ENCODE measurements at regions not wholly inside any gene's neighbourhood (a gene's known extent, or its start where the extent isn't known, plus 50 kb on each side); places are given as distances from the start of the nearest gene placed in this dataset.

GRCh38 chr5:167122267-167122666, 1169.2 kb upstream of the WWC1 start:
- no peaks in the 10 kb centered on the region for H3K9me2 ChIP-seq (ENCODE audit: insufficient read depth, low read length)
- no peaks in the 10 kb centered on the region for H3K4me1 ChIP-seq (ENCODE audit: insufficient read depth, low read length, poor library complexity, severe bottlenecking)
- no TSS peak for BruUV-seq (replicated peaks)
- intact Hi-C loops (cut with micrococcal nuclease; ENCODE audit: unreplicated experiment): no loop called here
- no peaks in the 10 kb centered on the region for H3K9me3 ChIP-seq (ENCODE audit: low read length)
- no peaks in the 10 kb centered on the region for H3K36me3 ChIP-seq (ENCODE audit: insufficient read depth, low read length)
- H3K79me2 ChIP-seq (ENCODE audit: insufficient read depth, low read depth, low read length): no peaks in the 10 kb centered on the region
- no peak for TF ChIP-seq CTCF (conservative IDR thresholded peaks at IDR 0.05; ENCODE audit: low read length)
- POLR2A ChIA-PET: interaction anchor here (0.6 kb wide), 1 partner anchor 37 kb away, joined by 3 read pairs; no protein-coding TSS in a partner anchor
- no peak overlapping the region for H3K4me2 ChIP-seq (ENCODE audit: low read length)
- H4K20me1 ChIP-seq (ENCODE audit: insufficient read depth, low read length): no peaks in the 10 kb centered on the region
- no peak for DNase-seq (ENCODE audit: low spot score)
- H2AFZ ChIP-seq (ENCODE audit: low read length): no peak overlapping the region
- CTCF ChIA-PET (ENCODE audit: unreplicated experiment): no interaction called here
- H3K27ac ChIP-seq (ENCODE audit: low read depth, low read length, poor library complexity, severe bottlenecking): no peak overlapping the region
- H3K4me3 ChIP-seq (ENCODE audit: low read depth, low read length, poor library complexity, severe bottlenecking): no peak overlapping the region

GRCh38 chr5:167123126-167123525, 1168.3 kb upstream of the WWC1 start:
- H3K4me2 ChIP-seq (ENCODE audit: low read length): no peak overlapping the region
- no peaks in the 10 kb centered on the region for H3K79me2 ChIP-seq (ENCODE audit: insufficient read depth, low read depth, low read length)
- TF ChIP-seq CTCF (conservative IDR thresholded peaks at IDR 0.05; ENCODE audit: low read length) (no peak), EZH2phosphoT487 (IDR thresholded peaks at IDR 0.05; ENCODE audit: borderline replicate concordance, low read depth, low read length) (no peak)
- CTCF ChIA-PET (ENCODE audit: unreplicated experiment): no interaction called here
- H3K4me1 ChIP-seq (ENCODE audit: insufficient read depth, low read length, poor library complexity, severe bottlenecking): no peaks in the 10 kb centered on the region
- H3K27ac ChIP-seq (ENCODE audit: low read depth, low read length, poor library complexity, severe bottlenecking): no peak overlapping the region
- intact Hi-C loops (cut with micrococcal nuclease; ENCODE audit: unreplicated experiment): no loop called here
- no peaks in the 10 kb centered on the region for H3K9me3 ChIP-seq (ENCODE audit: low read length)
- H3K4me3 ChIP-seq (ENCODE audit: low read depth, low read length, poor library complexity, severe bottlenecking): no peak overlapping the region
- BruUV-seq (replicated peaks): no TSS peak
- no peak for DNase-seq (ENCODE audit: low spot score)
- H2AFZ ChIP-seq (ENCODE audit: low read length): no peak overlapping the region
- no peaks in the 10 kb centered on the region for H3K36me3 ChIP-seq (ENCODE audit: insufficient read depth, low read length)
- H4K20me1 ChIP-seq (ENCODE audit: insufficient read depth, low read length): no peaks in the 10 kb centered on the region
- no peaks in the 10 kb centered on the region for H3K9me2 ChIP-seq (ENCODE audit: insufficient read depth, low read length)
- POLR2A ChIA-PET: no interaction called here

- Histone ChIP-seq H3K9me2 (ENCODE audit: insufficient read depth, low read length) (no peaks in the 10 kb centered on the region), H3K27ac (ENCODE audit: low read depth, low read length, poor library complexity, severe bottlenecking) (no peak overlapping the region), H3K79me2 (ENCODE audit: insufficient read depth, low read depth, low read length) (no peaks in the 10 kb centered on the region), H4K20me1 (ENCODE audit: insufficient read depth, low read length) (no peaks in the 10 kb centered on the region), H3K9me3 (ENCODE audit: low read length) (no peaks in the 10 kb centered on the region), H2AFZ (ENCODE audit: low read length) (no peak overlapping the region), H3K4me1 (ENCODE audit: insufficient read depth, low read length, poor library complexity, severe bottlenecking) (no peaks in the 10 kb centered on the region), H3K4me3 (ENCODE audit: low read depth, low read length, poor library complexity, severe bottlenecking) (no peak overlapping the region), H3K36me3 (ENCODE audit: insufficient read depth, low read length) (no peaks in the 10 kb centered on the region), H3K4me2 (ENCODE audit: low read length) (no peak overlapping the region)
- no TSS peak for BruUV-seq (replicated peaks)
- TF ChIP-seq EZH2phosphoT487 (IDR thresholded peaks at IDR 0.05; ENCODE audit: borderline replicate concordance, low read depth, low read length) (no peak), CTCF (conservative IDR thresholded peaks at IDR 0.05; ENCODE audit: low read length) (no peak)
- POLR2A ChIA-PET: no interaction called here
- CTCF ChIA-PET (ENCODE audit: unreplicated experiment): no interaction called here
- no peak for DNase-seq (ENCODE audit: low spot score)
- intact Hi-C loops (cut with micrococcal nuclease; ENCODE audit: unreplicated experiment): no loop called here
These were observed 1162.9 kb upstream of the WWC1 start for GRCh38 chr5:167128581-167128980.
